GM18951 (cell line): ENCODE measurements at regions not wholly inside any gene's neighbourhood (a gene's known extent, or its start where the extent isn't known, plus 50 kb on each side); places are given as distances from the start of the nearest gene placed in this dataset.

Source experiments
- POLR2A ChIP-seq: IDR thresholded peaks from 4 replicates; pipeline ENCODE4 v1.6.1; 2011; ENCODE audit warnings: mild to moderate bottlenecking; ENCODE audit not compliant: insufficient read length, insufficient read depth; ENCODE audit errors: extremely low read depth
- in situ Hi-C: fragments of 300-500 bp; cut with MboI; formaldehyde crosslinking; loops from one replicate; pipeline ENCODE4 v1.12.0; 2022; ENCODE audit warnings: low sequenced_read_pairs, mixed read lengths, inconsistent platforms; ENCODE audit not compliant: unreplicated experiment

DNA sequence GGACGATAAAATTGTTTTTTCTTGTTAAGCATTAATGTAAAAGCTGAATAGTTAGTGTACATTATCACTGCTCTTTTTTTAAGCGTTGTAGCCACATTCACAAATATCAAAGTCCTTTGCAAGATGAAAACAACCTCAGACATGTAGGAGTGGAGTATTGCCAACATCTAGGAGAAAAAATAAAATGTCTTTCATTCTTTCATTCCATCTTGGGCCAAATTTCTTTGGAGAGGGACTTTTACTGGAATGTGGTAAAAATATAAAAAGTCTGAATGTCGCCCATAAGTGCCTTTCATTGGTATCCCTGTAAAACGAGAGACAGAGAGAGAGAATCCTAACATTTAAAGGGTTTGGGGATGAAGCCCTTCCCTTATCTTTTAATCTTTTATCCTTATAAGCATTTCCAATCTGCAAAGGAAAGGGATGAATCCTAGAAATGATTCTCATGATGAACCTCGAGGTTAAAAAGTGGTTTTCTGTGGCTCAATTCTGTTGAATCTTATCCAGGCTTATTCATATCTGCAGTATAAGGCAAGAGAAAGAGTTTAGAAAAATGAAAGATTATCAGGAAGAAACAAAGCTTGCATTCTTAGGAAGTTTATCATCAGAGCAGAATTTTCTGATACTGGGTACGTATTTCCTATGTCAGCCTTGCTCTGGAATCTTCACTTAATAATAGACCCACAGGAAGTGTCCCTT, 1031.7 kb downstream of the MCTP2 start:
- in situ Hi-C loops: loop anchor here (25.0 kb wide), 1 partner anchor 1074 kb away; the partner anchor contains the start of gene NR2F2
- no peak for TF ChIP-seq POLR2A

DNA sequence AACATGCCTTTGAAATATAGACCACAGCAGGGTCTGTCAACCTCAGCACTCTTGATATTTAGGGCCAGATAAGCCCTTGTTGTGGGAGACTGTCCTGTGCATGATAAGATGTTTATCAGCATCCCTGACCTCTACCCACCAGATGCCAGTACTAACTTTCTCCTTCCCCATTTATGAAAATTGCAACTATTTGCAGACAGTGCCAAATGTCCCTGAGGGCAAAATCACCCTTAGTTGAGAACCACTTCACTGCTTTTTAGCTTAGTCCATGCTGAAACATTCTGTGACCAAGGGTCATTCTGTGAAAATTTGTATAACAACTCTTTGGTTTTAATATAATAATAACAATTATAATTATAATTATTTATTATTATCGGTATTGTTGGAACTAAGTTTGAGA, 1032.4 kb downstream of the MCTP2 start:
- in situ Hi-C loops: loop anchor here (25.0 kb wide), 1 partner anchor 1074 kb away; the partner anchor contains the start of gene NR2F2

DNA sequence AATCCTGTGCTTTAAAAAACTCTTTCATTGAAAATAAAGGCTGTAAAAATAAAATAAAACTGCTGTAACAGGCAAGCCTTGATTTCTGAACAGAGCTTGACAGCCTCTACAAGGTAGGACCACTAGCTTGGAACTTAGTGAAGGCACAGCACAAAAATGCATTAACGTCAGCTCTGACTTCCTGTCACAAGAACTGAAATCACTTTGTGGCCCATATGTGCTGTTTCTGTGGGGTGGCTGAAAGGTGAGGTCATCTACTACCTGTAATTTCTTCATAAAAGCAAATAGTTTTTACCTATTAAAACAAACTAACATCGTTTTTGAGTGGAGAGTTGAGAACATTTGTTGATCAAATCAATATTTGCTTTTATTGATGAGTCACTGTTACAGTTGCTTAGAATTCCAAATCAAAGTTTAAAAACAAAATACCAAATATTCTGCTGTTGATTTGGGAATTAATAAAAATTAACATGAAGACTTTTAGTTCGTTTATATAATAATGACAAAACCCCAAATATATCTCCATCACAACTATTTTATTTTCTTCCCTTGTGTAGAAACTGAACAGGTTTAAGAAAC, 1034.1 kb downstream of the MCTP2 start:
- in situ Hi-C loops: loop anchor here (25.0 kb wide), 1 partner anchor 1072 kb away; the partner anchor contains the start of gene NR2F2
- no peak for TF ChIP-seq POLR2A

More for the DNA sequence above, 1032.4 kb downstream of the MCTP2 start:
- TF ChIP-seq POLR2A: no peak

DNA sequence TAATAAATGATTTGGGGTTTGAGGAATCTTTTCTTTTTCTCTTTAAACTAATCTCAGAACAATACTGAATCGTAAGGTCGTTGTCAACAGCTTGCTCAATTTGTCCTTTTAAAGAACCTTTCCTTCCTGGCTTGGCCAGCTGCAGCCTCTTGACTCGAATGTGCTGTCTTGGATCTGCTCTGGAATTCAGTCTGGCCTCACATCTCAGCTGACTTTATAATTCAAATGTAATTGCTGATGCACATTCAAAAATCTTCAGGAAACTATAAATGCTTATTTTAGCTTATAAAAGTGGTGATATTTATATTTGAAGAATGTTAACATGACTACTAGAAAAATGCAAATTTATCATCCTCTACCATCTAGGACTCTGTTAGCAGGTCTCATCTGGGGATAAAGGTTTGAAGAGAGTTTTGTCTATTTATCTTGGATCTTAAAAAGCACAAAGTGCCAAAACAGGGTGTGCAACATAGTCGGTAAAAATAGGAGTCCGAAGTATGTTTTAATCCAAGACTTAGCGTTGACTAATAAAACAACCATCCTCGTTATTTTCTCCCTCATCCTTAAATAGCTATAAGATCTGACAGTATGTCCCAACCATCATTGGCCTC, 1035.2 kb downstream of the MCTP2 start:
- in situ Hi-C loops: loop anchor here (25.0 kb wide), 1 partner anchor 1071 kb away; the partner anchor contains the start of gene NR2F2
- TF ChIP-seq POLR2A: no peak

DNA sequence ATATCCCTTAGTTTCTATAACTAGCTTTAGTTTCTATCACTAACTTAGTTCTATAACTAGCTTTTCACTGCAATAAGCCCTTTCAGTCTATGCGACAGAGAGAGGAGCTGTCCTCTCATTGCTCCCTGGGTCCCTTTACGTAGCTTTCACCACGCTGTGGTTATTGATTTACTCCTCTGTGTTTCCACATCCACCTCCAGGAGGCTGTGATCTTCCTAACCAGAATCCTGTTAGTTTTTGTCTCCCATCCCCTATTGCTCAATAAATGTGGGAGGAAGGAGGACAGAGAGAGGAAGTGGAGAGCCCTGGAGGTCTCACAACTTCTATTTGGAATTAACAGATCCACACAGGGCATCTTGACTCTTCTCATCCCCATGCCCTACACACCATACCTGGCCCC, 1036.1 kb downstream of the MCTP2 start:
- in situ Hi-C loops: loop anchor here (25.0 kb wide), 1 partner anchor 1070 kb away; the partner anchor contains the start of gene NR2F2
- no peak for TF ChIP-seq POLR2A

DNA sequence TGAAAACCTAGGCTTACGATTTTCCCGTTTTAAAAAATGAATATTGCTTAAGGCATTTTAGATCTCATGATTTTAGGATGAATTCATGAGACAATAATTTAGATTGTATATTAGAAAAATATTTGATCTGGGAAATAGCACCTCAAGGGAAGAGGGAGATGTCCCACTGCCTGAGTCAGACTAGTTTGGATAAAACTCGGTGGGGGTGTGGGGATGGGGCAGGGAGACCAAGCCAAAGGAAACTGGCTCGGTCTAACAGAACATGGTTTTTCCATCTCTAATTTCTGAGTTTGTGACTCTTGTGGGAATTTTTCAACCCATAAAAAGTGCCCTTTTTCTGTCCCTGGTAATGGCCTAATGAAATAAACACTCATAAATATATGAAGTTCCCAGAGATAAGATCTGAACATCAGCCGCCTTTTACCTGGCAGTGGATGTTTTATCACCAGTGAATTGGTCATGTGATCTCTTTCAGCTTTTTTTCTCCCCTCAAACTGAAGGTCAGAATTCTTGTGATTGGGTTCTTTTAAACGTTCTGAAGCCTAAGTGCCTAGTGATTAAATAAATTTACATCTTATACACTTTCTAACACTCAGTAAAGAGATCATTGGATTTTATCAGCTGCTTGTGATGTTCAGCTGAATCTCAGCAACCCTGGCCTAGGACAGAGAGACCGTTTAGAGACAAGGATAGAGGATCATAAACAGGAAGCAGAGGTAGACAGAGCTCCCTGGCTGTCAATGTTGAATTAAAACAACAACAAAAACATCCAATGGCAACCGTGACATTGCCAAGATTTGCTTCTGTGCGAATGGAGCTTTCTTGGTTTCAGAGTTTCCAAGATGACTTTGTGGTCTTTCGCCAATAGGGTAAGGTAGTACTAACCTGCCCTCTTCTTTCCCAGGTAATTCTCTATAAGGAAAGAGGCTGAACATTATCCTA, 1038.2 kb downstream of the MCTP2 start:
- no peak for TF ChIP-seq POLR2A
- in situ Hi-C loops: loop anchor here (25.0 kb wide), 1 partner anchor 1068 kb away; the partner anchor contains the start of gene NR2F2

DNA sequence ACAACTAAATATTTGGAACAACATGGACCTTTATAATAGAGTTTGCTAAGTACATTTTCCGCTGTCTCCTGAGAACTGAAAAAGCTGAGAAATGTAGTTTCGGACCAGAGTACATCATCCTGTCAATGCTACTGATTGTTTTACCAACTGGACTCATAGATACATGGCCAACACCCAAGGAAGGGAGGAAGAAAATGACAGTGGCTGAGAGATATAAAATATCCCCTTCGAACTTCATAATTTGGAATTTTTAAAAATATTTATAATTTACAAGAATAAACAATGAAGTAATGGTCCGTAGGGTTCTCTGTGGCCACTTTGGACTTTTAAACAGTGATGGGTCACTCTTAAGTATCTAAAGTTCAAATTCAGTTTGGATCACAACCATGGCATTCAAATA, 1042.7 kb downstream of the MCTP2 start:
- TF ChIP-seq POLR2A: no peak
- in situ Hi-C loops: loop anchor here (25.0 kb wide), 1 partner anchor 1063 kb away; the partner anchor contains the start of gene NR2F2

DNA sequence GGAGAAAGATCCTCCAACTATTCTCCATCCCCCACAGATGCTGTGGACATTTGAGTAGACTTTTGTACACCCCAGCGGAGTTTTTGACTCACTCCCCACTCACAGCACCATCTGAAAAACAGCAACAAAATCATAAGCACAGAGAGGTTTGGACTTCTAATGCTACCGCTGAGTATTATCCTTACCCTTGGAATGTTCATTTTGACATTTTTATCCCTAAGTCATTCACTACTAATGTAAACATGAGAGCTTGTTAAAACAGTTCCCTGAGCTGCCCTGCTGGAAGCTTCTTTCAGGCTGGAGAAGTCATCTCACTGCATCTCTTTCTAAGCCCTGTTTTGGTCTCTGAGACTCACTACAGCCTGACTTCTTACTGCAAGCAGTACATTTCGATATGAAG, 1045.9 kb downstream of the MCTP2 start:
- no peak for TF ChIP-seq POLR2A
- in situ Hi-C loops: no loop called here

DNA sequence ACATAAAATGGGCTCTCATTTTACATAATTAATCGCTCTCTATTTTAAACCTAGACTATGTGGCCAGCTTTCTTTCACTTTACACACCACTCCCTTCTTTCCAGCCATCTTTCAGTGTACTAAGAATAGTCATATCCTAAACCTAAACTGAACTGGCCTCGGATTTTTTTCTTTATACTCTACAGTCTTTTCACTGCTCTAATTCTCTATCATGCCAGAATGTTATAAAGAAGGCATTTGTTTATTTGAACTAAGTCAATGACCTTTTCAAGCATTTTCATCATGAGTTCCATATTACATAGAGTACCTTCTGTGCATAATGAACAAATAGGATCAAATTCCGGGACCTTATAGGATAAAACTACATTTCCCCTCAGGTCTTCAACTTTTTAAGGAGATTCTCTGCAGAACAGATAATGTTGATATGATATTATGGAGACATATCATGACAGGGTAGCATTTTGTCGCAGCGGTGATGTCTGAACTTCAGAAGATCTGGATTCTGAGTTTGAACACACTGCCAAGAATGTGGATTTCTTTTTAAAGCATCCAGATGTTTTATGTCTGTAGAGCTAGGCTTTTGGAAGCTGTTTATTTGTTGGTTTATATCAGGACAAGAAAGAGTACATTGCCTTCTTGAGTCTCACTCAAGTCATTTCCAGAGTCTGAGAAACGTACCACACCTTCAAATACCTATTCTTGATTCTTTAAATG, 1047.3 kb downstream of the MCTP2 start:
- in situ Hi-C loops: no loop called here
- TF ChIP-seq POLR2A: no peak

DNA sequence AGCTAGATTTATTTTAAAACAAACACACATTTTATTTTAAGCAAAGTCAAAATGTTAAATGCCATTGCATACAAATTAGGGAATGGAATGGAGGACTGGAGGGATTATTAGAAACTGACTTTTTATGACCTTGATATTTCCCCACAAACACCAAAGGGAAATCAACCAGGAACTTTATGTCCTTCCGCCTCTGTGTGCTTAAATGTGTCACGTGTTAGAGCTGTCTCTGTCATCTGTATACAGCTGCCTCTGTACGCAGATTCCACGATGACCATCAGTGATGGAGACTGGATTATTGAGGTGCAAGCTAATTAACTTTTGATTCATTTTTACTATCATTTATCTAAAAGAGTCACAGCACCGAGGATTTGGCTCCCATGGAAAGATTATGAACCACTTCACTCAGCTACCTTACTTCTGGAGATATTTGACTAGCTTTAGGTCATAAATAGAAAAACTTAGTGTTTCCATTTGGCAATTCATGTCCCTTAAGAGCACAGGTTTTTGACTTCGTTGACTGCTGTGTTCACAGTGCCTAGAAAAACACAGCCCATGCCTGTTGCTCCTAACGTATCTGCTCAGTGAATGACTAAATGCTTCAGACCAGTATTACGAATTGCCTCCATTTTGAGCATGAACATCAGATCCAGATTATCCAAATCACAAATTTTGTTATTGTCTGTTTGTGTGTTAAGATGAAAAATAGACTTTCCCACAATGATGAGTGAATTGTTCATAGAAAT, 1048.1 kb downstream of the MCTP2 start:
- no peak for TF ChIP-seq POLR2A
- in situ Hi-C loops: no loop called here

DNA sequence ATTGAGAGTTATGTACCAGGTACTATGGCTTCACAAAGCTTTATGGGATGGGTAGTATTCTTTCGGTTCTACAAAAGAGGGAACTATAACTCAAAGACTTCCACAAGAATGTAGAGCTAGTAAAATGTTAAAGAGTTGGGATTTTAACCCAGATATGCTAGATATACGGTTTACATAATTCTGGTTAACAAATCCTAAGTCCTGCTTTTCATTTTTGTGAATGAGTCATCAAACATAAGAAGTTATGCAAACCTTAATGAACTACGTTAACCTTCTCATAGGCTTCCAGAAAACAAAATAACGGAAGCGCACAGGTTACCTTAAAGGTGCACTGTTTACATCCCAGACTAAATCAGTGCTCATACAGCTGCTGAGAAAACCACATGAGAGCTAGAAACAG, 1049.3 kb downstream of the MCTP2 start:
- TF ChIP-seq POLR2A: no peak
- in situ Hi-C loops: no loop called here
